ENCODE measurements at regions not wholly inside any gene's neighbourhood (a gene's known extent, or its start where the extent isn't known, plus 50 kb on each side); places are given as distances from the start of the nearest gene placed in this dataset.
A peak's percentile ranks its signal among the peaks of the same experiment; 100 is the strongest.
"Not testable (repeated sequence)": the region's sequence is repeated elsewhere in the genome, so short reads cannot be mapped to it uniquely, and the experiment has no call there.

DNA sequence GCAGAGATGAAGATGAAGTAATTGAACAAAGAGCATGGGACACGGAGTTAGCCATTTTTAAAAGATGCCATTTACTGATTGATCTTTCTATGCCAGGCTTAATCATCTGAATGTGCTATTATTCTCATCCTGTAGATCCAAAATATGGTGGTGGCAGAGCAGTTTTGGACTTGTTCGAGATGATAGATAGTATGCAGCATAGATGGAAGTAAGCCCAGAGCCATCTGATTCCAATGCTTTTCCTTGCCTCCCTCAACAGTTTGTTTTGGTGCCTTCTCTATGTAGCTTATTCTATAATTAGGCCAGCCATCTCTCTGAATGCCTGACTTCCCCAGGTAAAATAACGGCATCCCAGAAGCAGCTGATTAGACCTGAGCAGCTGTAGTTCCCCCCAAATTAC, 152.6 kb upstream of the CLNK start:
- TF ChIP-seq, protein P1, sequence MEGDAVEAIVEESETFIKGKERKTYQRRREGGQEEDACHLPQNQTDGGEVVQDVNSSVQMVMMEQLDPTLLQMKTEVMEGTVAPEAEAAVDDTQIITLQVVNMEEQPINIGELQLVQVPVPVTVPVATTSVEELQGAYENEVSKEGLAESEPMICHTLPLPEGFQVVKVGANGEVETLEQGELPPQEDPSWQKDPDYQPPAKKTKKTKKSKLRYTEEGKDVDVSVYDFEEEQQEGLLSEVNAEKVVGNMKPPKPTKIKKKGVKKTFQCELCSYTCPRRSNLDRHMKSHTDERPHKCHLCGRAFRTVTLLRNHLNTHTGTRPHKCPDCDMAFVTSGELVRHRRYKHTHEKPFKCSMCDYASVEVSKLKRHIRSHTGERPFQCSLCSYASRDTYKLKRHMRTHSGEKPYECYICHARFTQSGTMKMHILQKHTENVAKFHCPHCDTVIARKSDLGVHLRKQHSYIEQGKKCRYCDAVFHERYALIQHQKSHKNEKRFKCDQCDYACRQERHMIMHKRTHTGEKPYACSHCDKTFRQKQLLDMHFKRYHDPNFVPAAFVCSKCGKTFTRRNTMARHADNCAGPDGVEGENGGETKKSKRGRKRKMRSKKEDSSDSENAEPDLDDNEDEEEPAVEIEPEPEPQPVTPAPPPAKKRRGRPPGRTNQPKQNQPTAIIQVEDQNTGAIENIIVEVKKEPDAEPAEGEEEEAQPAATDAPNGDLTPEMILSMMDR (conservative IDR thresholded peaks at IDR 0.05; ENCODE audit: low read depth, low read length) = no peak
- no peak for DNase-seq (ENCODE audit: low read depth)
- H3K4me3 ChIP-seq (ENCODE audit: low read depth, low read length) = no peak overlapping the region

DNA sequence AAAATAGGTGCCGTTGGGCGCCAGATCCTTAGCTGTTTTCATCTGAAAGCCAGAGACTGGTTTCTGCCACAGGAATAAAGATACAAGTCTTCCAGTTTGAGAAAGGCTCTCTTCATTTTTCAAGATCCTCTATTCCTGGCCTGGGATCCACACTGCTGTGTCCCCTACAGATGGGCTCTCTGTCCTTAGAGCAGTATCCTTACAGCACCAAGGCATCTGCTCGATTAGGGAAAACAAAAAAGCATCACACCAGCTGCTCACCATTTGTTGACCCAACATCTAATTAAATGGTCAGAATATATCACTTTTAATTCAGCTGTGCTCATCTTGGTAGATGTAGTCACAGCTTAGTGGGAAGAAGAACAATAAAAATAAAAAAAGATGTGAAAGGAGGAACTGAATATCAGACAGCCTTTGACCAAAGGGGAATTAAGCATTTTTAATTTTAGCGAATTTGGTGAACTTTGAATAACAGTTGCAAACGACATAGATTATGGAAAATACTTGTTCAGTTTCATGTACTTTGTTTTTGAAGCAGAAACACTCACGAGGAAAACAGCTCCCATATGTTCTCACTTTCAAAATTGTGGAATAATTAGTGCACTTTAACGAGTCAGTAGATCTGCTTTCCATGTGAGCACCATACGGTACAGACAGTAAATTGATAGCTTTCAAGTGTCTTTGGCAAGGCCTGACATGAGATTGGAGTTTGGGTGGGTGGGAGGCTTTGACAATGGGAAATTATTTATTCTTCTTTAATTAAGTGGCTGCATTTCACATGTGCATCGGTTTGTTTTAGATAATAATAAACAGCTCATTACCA, 148.4 kb upstream of the CLNK start:
- TF ChIP-seq, protein P1 (conservative IDR thresholded peaks at IDR 0.05; ENCODE audit: low read depth, low read length) = no peak
- no peak overlapping the region for H3K4me3 ChIP-seq (ENCODE audit: low read depth, low read length)
- DNase-seq (ENCODE audit: low read depth) = no peak

DNA sequence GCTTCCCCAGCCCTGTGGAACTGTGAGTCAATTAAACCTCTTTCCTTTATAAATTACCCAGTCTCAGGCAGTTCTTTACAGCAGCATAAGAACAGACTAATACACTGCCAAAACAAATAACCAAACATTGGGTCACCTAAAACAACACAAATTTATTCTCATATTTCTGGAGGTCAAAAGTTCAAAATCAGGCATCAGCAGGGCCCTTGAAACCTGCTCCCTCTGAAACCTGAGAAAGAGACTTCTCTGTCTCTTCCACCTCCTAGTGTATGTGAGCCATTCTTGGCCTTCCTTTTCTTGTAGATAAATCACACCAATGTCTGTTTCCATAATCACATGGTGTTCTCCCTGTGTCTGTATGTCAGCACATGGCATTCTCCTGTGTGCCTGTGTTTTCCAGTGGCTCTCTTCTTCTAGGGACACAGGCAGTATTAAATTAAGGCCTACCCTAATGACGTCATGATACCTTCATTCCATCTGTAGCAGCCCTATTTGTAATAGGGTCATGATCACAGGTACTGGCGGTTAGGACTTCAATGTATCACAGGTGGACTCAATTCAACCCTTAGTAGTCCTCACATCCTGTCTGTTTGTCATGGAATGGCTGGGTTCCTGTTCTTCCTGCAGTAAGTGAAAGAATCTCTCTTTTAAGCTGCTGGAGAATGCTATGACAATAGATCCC, 147.3 kb upstream of the CLNK start:
- TF ChIP-seq, protein P1 (conservative IDR thresholded peaks at IDR 0.05; ENCODE audit: low read depth, low read length) = no peak
- DNase-seq (ENCODE audit: low read depth) = peak; percentile 4
- no peak overlapping the region for H3K4me3 ChIP-seq (ENCODE audit: low read depth, low read length)

DNA sequence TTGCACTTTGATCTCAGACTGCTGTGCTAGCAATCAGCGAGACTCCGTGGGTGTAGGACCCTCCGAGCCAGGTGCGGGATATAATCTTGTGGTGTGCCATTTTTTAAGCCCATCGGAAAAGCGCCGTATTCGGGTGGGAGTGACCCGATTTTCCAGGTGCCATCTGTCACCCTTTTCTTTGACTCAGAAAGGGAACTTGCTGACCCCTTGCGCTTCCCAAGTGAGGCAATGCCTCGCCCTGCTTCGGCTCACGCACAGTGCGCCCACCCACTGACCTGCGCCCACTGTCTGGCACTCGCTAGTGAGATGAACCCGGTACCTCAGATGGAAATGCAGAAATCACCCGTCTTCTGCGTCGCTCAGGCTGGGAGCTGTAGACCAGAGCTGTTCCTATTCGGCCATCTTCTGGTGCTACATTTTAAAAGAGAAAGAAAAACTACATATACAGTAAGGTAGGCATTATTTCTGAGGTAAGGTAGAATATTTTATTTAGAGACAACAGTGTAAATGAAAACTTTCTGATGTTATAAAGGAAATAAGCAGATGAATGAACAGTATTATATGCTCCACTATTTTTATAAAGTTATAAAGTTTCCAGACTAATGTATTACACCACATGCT, 144.5 kb upstream of the CLNK start:
- not testable (repeated sequence) for DNase-seq (ENCODE audit: low read depth); H3K4me3 ChIP-seq (ENCODE audit: low read depth, low read length)

DNA sequence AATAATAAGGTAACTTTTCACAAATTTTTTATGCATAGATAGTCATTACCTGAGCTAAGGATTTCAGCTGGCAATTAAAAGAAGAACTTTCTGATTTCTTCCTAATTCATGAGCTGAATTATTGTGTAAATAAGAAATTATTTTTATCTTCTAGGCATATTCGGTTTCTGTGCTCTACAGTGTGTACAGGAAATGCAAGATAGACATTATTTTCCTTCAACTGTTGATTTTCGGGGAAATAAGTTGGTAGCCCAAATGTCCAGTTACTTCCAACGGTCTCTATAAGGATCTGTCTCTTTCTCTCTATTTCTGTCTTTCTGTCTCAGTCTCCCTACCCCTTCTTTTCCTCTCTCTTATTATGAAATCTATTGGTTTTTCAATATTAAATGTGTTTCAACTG, 137.3 kb upstream of the CLNK start:
- no peak for DNase-seq (ENCODE audit: low read depth)
- H3K4me3 ChIP-seq (ENCODE audit: low read depth, low read length) = no peak overlapping the region
- TF ChIP-seq, protein P1 (conservative IDR thresholded peaks at IDR 0.05; ENCODE audit: low read depth, low read length) = no peak

DNA sequence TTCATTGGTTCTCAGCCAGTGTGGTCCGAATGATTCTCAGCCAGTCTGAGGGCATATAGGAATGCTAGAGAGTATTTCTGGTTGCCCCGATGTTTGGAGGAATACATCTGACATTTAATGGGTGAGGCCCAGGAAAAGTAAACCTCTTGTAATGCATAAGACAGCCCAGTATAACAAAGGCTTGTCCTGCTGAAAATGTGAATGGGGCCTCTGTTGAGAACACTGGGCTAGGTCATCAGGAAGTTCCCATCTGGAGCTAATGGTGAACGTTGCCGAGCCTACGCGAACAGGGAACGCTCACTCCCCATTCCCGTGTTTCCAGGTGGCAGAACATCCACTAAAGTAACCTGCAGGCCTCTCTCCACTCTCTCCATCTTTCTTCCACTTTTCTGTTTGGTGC, 132.0 kb upstream of the CLNK start:
- no peak overlapping the region for H3K4me3 ChIP-seq (ENCODE audit: low read depth, low read length)
- TF ChIP-seq, protein P1 (conservative IDR thresholded peaks at IDR 0.05; ENCODE audit: low read depth, low read length) = no peak

DNA sequence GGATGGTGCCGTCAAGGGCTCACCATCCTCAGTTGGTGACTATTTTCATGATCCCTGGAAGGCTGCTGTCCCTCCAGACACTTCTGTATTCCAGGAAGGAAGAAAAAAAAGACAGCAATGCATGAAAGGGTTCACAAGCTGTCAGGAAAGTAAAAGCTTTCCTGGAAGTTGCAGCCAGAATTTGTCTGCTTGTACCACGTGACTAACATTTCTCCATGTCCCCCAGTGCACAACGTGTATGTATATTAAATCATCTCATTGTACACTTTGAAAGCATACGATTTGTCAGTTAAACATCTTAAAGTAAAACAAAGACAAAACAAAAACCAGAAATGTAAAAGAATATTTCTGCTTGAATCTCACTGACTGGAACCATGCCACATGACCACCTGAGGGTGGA, 127.4 kb upstream of the CLNK start:
- no peak overlapping the region for H3K4me3 ChIP-seq (ENCODE audit: low read depth, low read length)
- peak; percentile 23 for DNase-seq (ENCODE audit: low read depth)
- TF ChIP-seq, protein P1 (conservative IDR thresholded peaks at IDR 0.05; ENCODE audit: low read depth, low read length) = no peak

More for the DNA sequence above, 132.0 kb upstream of the CLNK start:
- DNase-seq (ENCODE audit: low read depth) = no peak

Measured in choroid plexus epithelial cell (primary cell).